ENCODE measurements at regions not wholly inside any gene's neighbourhood (a gene's known extent, or its start where the extent isn't known, plus 50 kb on each side); places are given as distances from the start of the nearest gene placed in this dataset.
A peak's percentile ranks its signal among the peaks of the same experiment; 100 is the strongest.

DNA sequence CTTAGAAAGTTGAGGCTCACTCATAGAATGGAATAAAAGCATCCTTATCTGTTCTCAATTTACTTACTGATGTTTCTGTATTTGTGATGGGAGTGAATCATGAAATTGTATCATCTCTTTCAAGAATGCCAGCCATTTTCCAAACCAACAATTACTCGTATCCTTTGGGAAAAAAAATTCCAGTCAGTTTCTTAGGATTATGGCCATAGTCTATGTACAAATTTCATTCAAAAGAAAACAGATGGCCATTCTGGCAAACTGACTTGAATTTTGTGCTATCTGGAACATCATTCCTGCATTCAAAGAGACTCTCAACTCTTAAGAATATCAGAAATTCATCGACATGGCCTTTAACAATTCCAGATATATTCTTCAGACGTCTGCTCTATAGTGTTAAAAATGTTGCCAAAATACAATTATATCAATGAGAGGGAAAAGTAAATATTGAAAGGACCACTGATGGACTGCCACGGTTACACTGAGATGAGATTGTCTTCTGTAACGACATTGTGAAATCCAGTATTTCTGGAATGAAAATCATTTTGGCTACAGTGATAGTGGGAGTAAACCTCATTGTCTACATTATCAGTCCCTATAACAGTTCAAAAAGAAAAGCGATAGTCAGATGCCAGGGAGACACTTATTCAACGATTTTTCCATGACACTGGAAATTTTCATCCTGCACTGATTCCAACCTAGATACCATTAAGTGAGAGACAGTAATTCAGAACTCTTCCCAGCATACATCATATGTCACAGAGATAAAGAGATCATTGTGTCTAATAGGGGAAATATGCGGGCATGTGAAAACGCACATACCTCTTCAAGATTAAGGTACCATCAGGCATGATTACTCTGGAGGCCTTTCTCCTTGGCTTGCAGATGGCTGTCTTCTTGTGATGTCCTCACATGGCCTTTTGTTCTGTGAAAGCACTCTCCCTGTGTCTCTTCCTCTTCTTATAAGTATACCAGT, 953.8 kb upstream of the ALCAM start:
- CTCF ChIA-PET = no interaction called here
- POLR2A ChIA-PET = no interaction called here
- no peak for DNase-seq (ENCODE audit: extremely low spot score)
- no peak for TF ChIP-seq SUZ12 (IDR thresholded peaks at IDR 0.05)

GRCh38 chr3:104428337-104428925, 938.3 kb upstream of the ALCAM start:
- CTCF ChIA-PET = interaction anchor here (0.6 kb wide), 1 partner anchor 154 kb away, joined by 3 read pairs; no protein-coding TSS in a partner anchor
- POLR2A ChIA-PET = no interaction called here
- no peak for DNase-seq (ENCODE audit: extremely low spot score)
- TF ChIP-seq SUZ12 (IDR thresholded peaks at IDR 0.05) (no peak), ELF4 (IDR thresholded peaks at IDR 0.05) (no peak), BHLHE40 (IDR thresholded peaks at IDR 0.05; ENCODE audit: borderline replicate concordance) (no peak), FOXM1 (IDR thresholded peaks at IDR 0.05; ENCODE audit: borderline replicate concordance) (no peak), TARDBP (IDR thresholded peaks at IDR 0.05) (no peak), L3MBTL2 (conservative IDR thresholded peaks at IDR 0.05) (no peak), NFRKB (IDR thresholded peaks at IDR 0.05) (no peak), SP1 (IDR thresholded peaks at IDR 0.05) (no peak), ZNF384 (IDR thresholded peaks at IDR 0.05) (no peak), CTBP1 (IDR thresholded peaks at IDR 0.05; ENCODE audit: borderline replicate concordance) (no peak), FOXK2 (IDR thresholded peaks at IDR 0.05) (no peak), ARNT (IDR thresholded peaks at IDR 0.05) (no peak), LEF1 (IDR thresholded peaks at IDR 0.05; ENCODE audit: borderline replicate concordance) (no peak), HDGF (IDR thresholded peaks at IDR 0.05; ENCODE audit: borderline replicate concordance) (no peak), FOXA1 (IDR thresholded peaks at IDR 0.05) (no peak), PKNOX1 (IDR thresholded peaks at IDR 0.05) (no peak)

- no peak for DNase-seq (ENCODE audit: extremely low spot score)
- CTCF ChIA-PET = no interaction called here
- TF ChIP-seq ELF4 (IDR thresholded peaks at IDR 0.05) = no peak
- TF ChIP-seq HDGF (IDR thresholded peaks at IDR 0.05; ENCODE audit: borderline replicate concordance) = no peak
- TF ChIP-seq NFRKB (IDR thresholded peaks at IDR 0.05) = no peak
- no peak for TF ChIP-seq L3MBTL2 (conservative IDR thresholded peaks at IDR 0.05)
- no peak for TF ChIP-seq SP1 (IDR thresholded peaks at IDR 0.05)
- TF ChIP-seq BHLHE40 (IDR thresholded peaks at IDR 0.05; ENCODE audit: borderline replicate concordance) = no peak
- TF ChIP-seq FOXK2 (IDR thresholded peaks at IDR 0.05) = no peak
- no peak for TF ChIP-seq PKNOX1 (IDR thresholded peaks at IDR 0.05)
- TF ChIP-seq TARDBP (IDR thresholded peaks at IDR 0.05) = no peak
- POLR2A ChIA-PET = no interaction called here
Observed at GRCh38 chr3:104429727-104430126, 937.0 kb upstream of the ALCAM start.

DNA sequence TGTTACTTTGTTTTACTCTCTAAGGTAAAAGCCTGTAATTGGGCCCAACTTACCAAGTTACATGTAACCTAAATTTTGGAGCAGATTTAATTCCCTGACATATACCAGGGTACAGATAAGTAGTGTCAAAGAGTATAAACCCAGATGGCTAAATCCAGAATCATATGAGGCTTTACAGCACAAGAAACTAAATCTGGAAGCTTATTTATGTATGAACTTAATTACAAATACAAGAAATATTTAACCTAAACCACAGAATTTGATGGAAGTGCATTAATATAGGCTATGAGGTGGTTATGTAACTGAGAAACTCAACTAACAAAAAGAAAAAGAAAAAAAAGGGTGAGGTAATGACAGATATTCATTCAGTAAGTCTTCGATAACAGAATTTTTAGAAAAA, 930.2 kb upstream of the ALCAM start:
- ChIA-PET POLR2A (no interaction called here), CTCF (no interaction called here)
- no peak for DNase-seq (ENCODE audit: extremely low spot score)
- TF ChIP-seq NFRKB (IDR thresholded peaks at IDR 0.05) (no peak), SP1 (IDR thresholded peaks at IDR 0.05) (no peak), BHLHE40 (IDR thresholded peaks at IDR 0.05; ENCODE audit: borderline replicate concordance) (no peak), ELF4 (IDR thresholded peaks at IDR 0.05) (no peak), ARNT (IDR thresholded peaks at IDR 0.05) (no peak), FOXK2 (IDR thresholded peaks at IDR 0.05) (no peak), L3MBTL2 (conservative IDR thresholded peaks at IDR 0.05) (no peak), TARDBP (IDR thresholded peaks at IDR 0.05) (no peak), CTBP1 (IDR thresholded peaks at IDR 0.05; ENCODE audit: borderline replicate concordance) (no peak), FOXM1 (IDR thresholded peaks at IDR 0.05; ENCODE audit: borderline replicate concordance) (no peak), LEF1 (IDR thresholded peaks at IDR 0.05; ENCODE audit: borderline replicate concordance) (no peak), ZNF384 (IDR thresholded peaks at IDR 0.05) (no peak), PKNOX1 (IDR thresholded peaks at IDR 0.05) (no peak), SUZ12 (IDR thresholded peaks at IDR 0.05) (no peak), FOXA1 (IDR thresholded peaks at IDR 0.05) (no peak), HDGF (IDR thresholded peaks at IDR 0.05; ENCODE audit: borderline replicate concordance) (no peak)

GRCh38 chr3:104437131-104437750, 929.5 kb upstream of the ALCAM start:
- ChIA-PET CTCF (no interaction called here), POLR2A (no interaction called here)
- TF ChIP-seq PKNOX1 (IDR thresholded peaks at IDR 0.05) = peak; percentile 66
- no peak for TF ChIP-seq FOXM1 (IDR thresholded peaks at IDR 0.05; ENCODE audit: borderline replicate concordance)
- DNase-seq (ENCODE audit: extremely low spot score) = peak; percentile 25

Data from HEK293T (cell line).